HepG2 (cell line): ENCODE measurements at regions not wholly inside any gene's neighbourhood (a gene's known extent, or its start where the extent isn't known, plus 50 kb on each side); places are given as distances from the start of the nearest gene placed in this dataset.

Source experiments
- EP300 ChIP-seq, 3 experiments: sonication (generic) in 1 of 3; formaldehyde crosslinking in 1 of 3; IDR thresholded peaks; 2 replicates each; pipeline versions ENCODE4 v1.5.1 to v1.6.1; 2011 to 2020; ENCODE audit warnings: low read depth in 2 of 3, low read length in 2 of 3, borderline replicate concordance in 1 of 3, improper control_type of control experiment in 1 of 3, mild to moderate bottlenecking in 1 of 3, missing genetic modification reagents in 1 of 3, moderate library complexity in 1 of 3
- PAF1 ChIP-seq: IDR thresholded peaks from 2 replicates; pipeline ENCODE4 v1.6.1; 2016; ENCODE audit warnings: missing genetic modification reagents, missing compliant biosample characterization
- POLR2A ChIP-seq, 2 experiments: IDR thresholded peaks; 2 replicates each; pipeline ENCODE4 v1.6.1; 2011; ENCODE audit warnings: low read depth in 2 of 2, low read length in 2 of 2, mild to moderate bottlenecking in 1 of 2, moderate library complexity in 1 of 2; ENCODE audit not compliant: insufficient read depth in 1 of 2
- TAF1 ChIP-seq: sonication (generic); formaldehyde crosslinking; IDR thresholded peaks from 2 replicates; pipeline ENCODE4 v1.4.0; 2020; ENCODE audit warnings: missing genetic modification reagents
- ZMYM3 ChIP-seq: sonication (generic); formaldehyde crosslinking; IDR thresholded peaks from 2 replicates; pipeline ENCODE4 v1.5.1; 2020; ENCODE audit warnings: mild to moderate bottlenecking, missing genetic modification reagents
- TF ChIP-seq, protein P1 (sequence below): sonication (generic); formaldehyde crosslinking; IDR thresholded peaks from 2 replicates; pipeline ENCODE4 v1.5.0; 2020; ENCODE audit warnings: mild to moderate bottlenecking, missing genetic modification reagents, moderate library complexity

DNA sequence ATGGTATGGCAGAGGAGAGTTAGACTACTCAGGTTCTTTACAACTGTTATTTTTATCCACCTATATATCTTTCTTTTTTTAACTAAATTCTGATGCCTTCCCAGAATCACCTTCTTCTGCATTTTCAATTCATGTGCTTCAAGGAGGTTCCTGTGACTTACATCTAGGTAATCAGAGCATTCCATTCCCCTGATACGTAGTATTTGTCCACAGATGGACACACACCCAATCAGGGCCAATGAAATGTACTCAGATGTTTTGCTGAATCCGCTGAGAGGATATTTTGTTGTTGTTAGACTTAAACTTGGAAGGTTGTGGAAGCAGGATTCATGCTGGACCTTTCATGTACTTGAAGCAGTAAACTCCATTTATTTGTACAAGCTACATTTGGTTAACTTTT lies 159.4 kb upstream of the FER start:
- TF ChIP-seq ZMYM3 (CRISPR knock-in tag) = no peak
- no peak for TF ChIP-seq PAF1
- TF ChIP-seq, protein P1, sequence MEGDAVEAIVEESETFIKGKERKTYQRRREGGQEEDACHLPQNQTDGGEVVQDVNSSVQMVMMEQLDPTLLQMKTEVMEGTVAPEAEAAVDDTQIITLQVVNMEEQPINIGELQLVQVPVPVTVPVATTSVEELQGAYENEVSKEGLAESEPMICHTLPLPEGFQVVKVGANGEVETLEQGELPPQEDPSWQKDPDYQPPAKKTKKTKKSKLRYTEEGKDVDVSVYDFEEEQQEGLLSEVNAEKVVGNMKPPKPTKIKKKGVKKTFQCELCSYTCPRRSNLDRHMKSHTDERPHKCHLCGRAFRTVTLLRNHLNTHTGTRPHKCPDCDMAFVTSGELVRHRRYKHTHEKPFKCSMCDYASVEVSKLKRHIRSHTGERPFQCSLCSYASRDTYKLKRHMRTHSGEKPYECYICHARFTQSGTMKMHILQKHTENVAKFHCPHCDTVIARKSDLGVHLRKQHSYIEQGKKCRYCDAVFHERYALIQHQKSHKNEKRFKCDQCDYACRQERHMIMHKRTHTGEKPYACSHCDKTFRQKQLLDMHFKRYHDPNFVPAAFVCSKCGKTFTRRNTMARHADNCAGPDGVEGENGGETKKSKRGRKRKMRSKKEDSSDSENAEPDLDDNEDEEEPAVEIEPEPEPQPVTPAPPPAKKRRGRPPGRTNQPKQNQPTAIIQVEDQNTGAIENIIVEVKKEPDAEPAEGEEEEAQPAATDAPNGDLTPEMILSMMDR (CRISPR knock-in tag) = no peak
- no peak for TF ChIP-seq EP300 (IDR thresholded peaks at IDR 0.05; ENCODE audit: low read depth in 2 of 2, low read length in 2 of 2)
- no peak for TF ChIP-seq EP300 (CRISPR knock-in tag; IDR thresholded peaks at IDR 0.05; ENCODE audit: borderline replicate concordance)
- TF ChIP-seq TAF1 (CRISPR knock-in tag) = no peak
- TF ChIP-seq POLR2A (IDR thresholded peaks at IDR 0.05; ENCODE audit: insufficient read depth in 1 of 2, low read depth in 2 of 2, low read length in 2 of 2) = no peak
